Mesendoderm (in vitro differentiated cells): ENCODE measurements at regions not wholly inside any gene's neighbourhood (a gene's known extent, or its start where the extent isn't known, plus 50 kb on each side); places are given as distances from the start of the nearest gene placed in this dataset.

Experiments
- DNase-seq: peaks from one replicate; pipeline ENCODE4 v3.0.0; 2013
- H2AK5ac ChIP-seq: 2 replicates; pipeline ENCODE4 v1.6.1; 2013; ENCODE audit warnings: low read length, inconsistent platforms
- H2BK120ac ChIP-seq: 2 replicates; pipeline ENCODE4 v1.6.1; 2013; ENCODE audit warnings: low read depth, mild to moderate bottlenecking, low read length, moderate library complexity, mixed read lengths
- H2BK15ac ChIP-seq: replicated peaks from 2 replicates; pipeline ENCODE4 v1.6.1; 2013; ENCODE audit warnings: low read depth, mild to moderate bottlenecking, moderate library complexity
- H2BK5ac ChIP-seq: 2 replicates; pipeline ENCODE4 v1.6.1; 2013; ENCODE audit warnings: low read length, inconsistent platforms
- H3K18ac ChIP-seq: 2 replicates; pipeline ENCODE4 v1.6.1; 2013; ENCODE audit warnings: mild to moderate bottlenecking, low read length, mixed read lengths
- H3K23ac ChIP-seq: one replicate; pipeline ENCODE4 v1.6.1; 2013; ENCODE audit warnings: low read length
- H3K27ac ChIP-seq: 2 replicates; pipeline ENCODE4 v1.5.1; 2013; ENCODE audit warnings: low read depth, mild to moderate bottlenecking, inconsistent platforms, low read length, moderate library complexity
- H3K27me3 ChIP-seq: 2 replicates; pipeline ENCODE4 v1.6.1; 2013; ENCODE audit warnings: low read length, control low read depth, mild to moderate bottlenecking, inconsistent platforms; ENCODE audit not compliant: insufficient read depth, poor library complexity
- H3K36me3 ChIP-seq: 2 replicates; pipeline ENCODE4 v1.6.1; 2013; ENCODE audit warnings: low read length, inconsistent platforms; ENCODE audit not compliant: control insufficient read depth, insufficient read depth
- H3K4ac ChIP-seq: one replicate; pipeline ENCODE4 v1.6.1; 2013; ENCODE audit warnings: low read depth, mild to moderate bottlenecking, low read length, moderate library complexity
- H3K4me1 ChIP-seq: 2 replicates; pipeline ENCODE4 v1.6.1; 2013; ENCODE audit warnings: low read depth, low read length, inconsistent platforms; ENCODE audit not compliant: control insufficient read depth
- H3K4me2 ChIP-seq: 2 replicates; pipeline ENCODE4 v1.6.1; 2013; ENCODE audit warnings: low read length
- H3K4me3 ChIP-seq: 2 replicates; pipeline ENCODE4 v1.5.1; 2013; ENCODE audit warnings: mild to moderate bottlenecking, low read length
- H3K56ac ChIP-seq: one replicate; pipeline ENCODE4 v1.6.1; 2013; ENCODE audit warnings: low read length
- H3K79me1 ChIP-seq: 2 replicates; pipeline ENCODE4 v1.6.1; 2013; ENCODE audit warnings: low read length, inconsistent platforms
- H3K79me2 ChIP-seq: 2 replicates; pipeline ENCODE4 v1.6.1; 2013; ENCODE audit warnings: mild to moderate bottlenecking, low read length; ENCODE audit not compliant: control insufficient read depth, insufficient read depth
- H3K9ac ChIP-seq: 2 replicates; pipeline ENCODE4 v1.6.1; 2013; ENCODE audit warnings: low read length, inconsistent platforms
- H4K5ac ChIP-seq: one replicate; pipeline ENCODE4 v1.6.1; 2013; ENCODE audit warnings: low read length
- H4K8ac ChIP-seq: one replicate; pipeline ENCODE4 v1.6.1; 2013; ENCODE audit warnings: low read depth, mild to moderate bottlenecking, control low read depth, low read length, moderate library complexity
- WGBS: extraction: QIAGEN DNeasy Blood & Tissue Kit; methylation state at CpG from one replicate; pipeline ENCODE4 v1.1.7; 2013; ENCODE audit warnings: low lambda C conversion rate, missing lambda C conversion rate; ENCODE audit not compliant: insufficient coverage; ENCODE audit errors: extremely low coverage; 5-methylcytosine and 5-hydroxymethylcytosine counted together

DNA sequence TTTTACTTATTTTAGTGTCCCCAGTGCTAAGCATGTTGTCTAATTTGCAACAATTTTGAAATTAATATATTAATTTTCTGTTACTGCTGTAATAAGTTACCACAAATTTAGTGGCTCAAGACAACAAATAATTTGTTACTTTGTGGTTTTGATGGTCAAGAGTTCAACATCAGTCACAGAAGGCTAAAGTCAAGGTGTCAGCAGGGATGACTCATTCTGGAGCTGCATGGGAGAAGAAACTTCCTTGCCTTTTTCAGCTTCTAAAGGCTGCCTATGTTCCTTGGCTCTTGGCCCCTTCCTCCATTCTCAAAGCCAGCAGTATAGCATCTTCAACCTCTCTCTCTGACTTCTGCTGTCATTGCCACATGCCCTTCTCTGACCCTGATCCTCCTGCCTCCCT is 271.8 kb downstream of the HLX start:
- Histone ChIP-seq H2BK120ac (no peak overlapping the region), H4K8ac (no peak overlapping the region), H3K23ac (no peak overlapping the region), H3K4me3 (no peak overlapping the region), H3K27ac (no peak overlapping the region), H3K36me3 (no peaks in the 10 kb centered on the region), H2BK15ac (no peak overlapping the region), H3K27me3 (no peaks in the 10 kb centered on the region), H3K79me2 (no peaks in the 10 kb centered on the region), H4K5ac (no peak overlapping the region), H3K79me1 (no peaks in the 10 kb centered on the region), H2AK5ac (no peak overlapping the region), H3K4me2 (no peak overlapping the region), H3K18ac (no peak overlapping the region), H3K4me1 (peaks cover 3% of the 10 kb centered on the region), H3K4ac (no peak overlapping the region), H2BK5ac (no peak overlapping the region), H3K56ac (no peak overlapping the region), H3K9ac (no peak overlapping the region)
- DNase-seq: no peak

GRCh38 chr1:221154932-221155331 is 275.7 kb downstream of the HLX start:
- peak overlapping the region; percentile 56 for H3K56ac ChIP-seq
- no peaks in the 10 kb centered on the region for H3K27me3 ChIP-seq
- WGBS: no CpG with 5 or more reads among the region's 1 CpG
- H3K9ac ChIP-seq: no peak overlapping the region
- H3K27ac ChIP-seq: peak overlapping the region; percentile 65
- H3K4ac ChIP-seq: no peak overlapping the region
- no peaks in the 10 kb centered on the region for H3K79me2 ChIP-seq
- no peak overlapping the region for H3K4me2 ChIP-seq
- no peak overlapping the region for H3K18ac ChIP-seq
- no peak overlapping the region for H3K4me3 ChIP-seq
- peaks cover 3% of the 10 kb centered on the region for H3K4me1 ChIP-seq
- no peak overlapping the region for H3K23ac ChIP-seq
- DNase-seq: peak; percentile 35
- H2BK5ac ChIP-seq: peak overlapping the region; percentile 47
- no peak overlapping the region for H4K8ac ChIP-seq
- no peak overlapping the region for H2BK15ac ChIP-seq
- no peaks in the 10 kb centered on the region for H3K79me1 ChIP-seq
- H3K36me3 ChIP-seq: no peaks in the 10 kb centered on the region
- H2BK120ac ChIP-seq: no peak overlapping the region
- H2AK5ac ChIP-seq: no peak overlapping the region
- H4K5ac ChIP-seq: no peak overlapping the region

DNA sequence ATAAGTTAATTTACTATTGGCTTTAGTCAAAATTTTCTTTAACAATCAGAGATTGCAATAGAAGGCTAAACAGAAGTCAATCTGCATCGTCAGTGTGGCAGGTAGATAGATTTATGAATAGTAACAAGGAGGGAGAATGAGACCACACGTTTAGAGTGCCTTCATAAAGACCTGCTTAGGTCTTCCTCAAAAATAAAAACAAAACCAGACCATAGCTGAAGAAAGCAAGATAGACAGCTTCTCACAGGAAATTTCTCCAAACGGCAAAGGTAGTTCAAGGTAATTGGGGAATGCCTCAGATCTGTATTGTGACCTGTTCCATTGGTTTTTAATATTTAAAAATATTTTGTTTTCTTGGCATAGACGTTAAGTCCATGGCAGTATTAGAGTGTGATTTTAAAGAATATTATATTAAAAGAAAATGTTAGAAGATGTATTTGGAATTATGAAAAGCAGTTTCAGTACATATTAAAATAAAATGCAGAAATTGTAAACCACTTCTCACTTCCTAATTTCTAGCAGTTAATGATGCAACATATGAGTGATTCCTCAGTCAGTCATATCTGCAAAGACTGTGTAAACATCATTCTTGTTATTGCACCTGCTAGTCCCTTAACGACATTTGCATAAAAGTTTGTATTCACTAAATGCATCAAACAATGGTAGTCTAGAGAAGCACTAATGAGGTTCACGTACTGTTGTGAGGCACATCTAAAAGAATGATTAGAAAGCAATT is 278.0 kb downstream of the HLX start:
- Histone ChIP-seq H3K27me3 (no peaks in the 10 kb centered on the region), H3K18ac (no peak overlapping the region), H3K4me1 (peaks cover 3% of the 10 kb centered on the region), H3K9ac (no peak overlapping the region), H3K56ac (no peak overlapping the region), H3K4me3 (no peak overlapping the region), H3K4ac (no peak overlapping the region), H3K23ac (no peak overlapping the region), H4K8ac (no peak overlapping the region), H3K36me3 (no peaks in the 10 kb centered on the region), H4K5ac (no peak overlapping the region), H2AK5ac (no peak overlapping the region), H3K27ac (no peak overlapping the region), H2BK5ac (no peak overlapping the region), H3K79me1 (no peaks in the 10 kb centered on the region), H3K4me2 (no peak overlapping the region), H2BK120ac (no peak overlapping the region), H2BK15ac (no peak overlapping the region), H3K79me2 (no peaks in the 10 kb centered on the region)
- DNase-seq: no peak
- 100% methylated on average over 1 of the region's 6 CpGs for WGBS

GRCh38 chr1:221159608-221160007 is 280.4 kb downstream of the HLX start:
- no peak overlapping the region for H3K4me2 ChIP-seq
- no peaks in the 10 kb centered on the region for H3K36me3 ChIP-seq
- H3K79me2 ChIP-seq: no peaks in the 10 kb centered on the region
- no peak overlapping the region for H3K56ac ChIP-seq
- H3K4me1 ChIP-seq: peaks cover under 1% of the 10 kb centered on the region
- H2AK5ac ChIP-seq: no peak overlapping the region
- no peak overlapping the region for H2BK5ac ChIP-seq
- no peak overlapping the region for H2BK120ac ChIP-seq
- WGBS: no CpG with 5 or more reads among the region's 2 CpGs
- H4K5ac ChIP-seq: no peak overlapping the region
- H3K27me3 ChIP-seq: no peaks in the 10 kb centered on the region
- H3K18ac ChIP-seq: no peak overlapping the region
- no peak overlapping the region for H3K23ac ChIP-seq
- no peaks in the 10 kb centered on the region for H3K79me1 ChIP-seq
- no peak overlapping the region for H3K4me3 ChIP-seq
- no peak overlapping the region for H4K8ac ChIP-seq
- no peak overlapping the region for H3K9ac ChIP-seq
- no peak overlapping the region for H3K4ac ChIP-seq
- DNase-seq: no peak
- H3K27ac ChIP-seq: no peak overlapping the region
- H2BK15ac ChIP-seq: no peak overlapping the region

DNA sequence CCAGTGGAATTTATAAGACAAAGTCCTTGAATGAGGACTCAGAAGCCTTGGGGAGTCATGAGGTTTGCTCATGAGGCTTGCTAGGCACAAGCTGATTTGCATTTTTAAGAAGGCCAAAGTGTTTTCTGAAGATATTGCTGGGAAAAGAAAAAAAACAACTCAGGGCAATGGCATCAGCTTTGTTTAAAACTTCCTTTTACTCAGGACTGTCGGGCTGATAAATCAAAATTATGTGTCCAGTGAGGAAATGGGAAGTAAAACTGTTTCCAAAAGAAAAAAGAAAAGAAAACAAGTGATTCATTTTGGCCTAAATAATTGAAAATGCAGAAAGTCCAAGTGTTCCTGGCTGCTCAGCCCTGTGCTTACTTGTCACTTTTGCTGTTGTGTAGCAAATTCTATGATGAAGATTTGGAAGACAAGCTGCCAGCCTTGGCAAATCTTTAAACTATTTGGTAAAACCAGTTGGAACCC is 282.4 kb downstream of the HLX start:
- no peak overlapping the region for H3K23ac ChIP-seq
- no peak overlapping the region for H4K8ac ChIP-seq
- H3K79me2 ChIP-seq: no peaks in the 10 kb centered on the region
- H2BK5ac ChIP-seq: no peak overlapping the region
- H3K18ac ChIP-seq: peak overlapping the region; percentile 75
- no peak overlapping the region for H3K9ac ChIP-seq
- H3K36me3 ChIP-seq: no peaks in the 10 kb centered on the region
- H3K4me2 ChIP-seq: no peak overlapping the region
- no peak overlapping the region for H3K27ac ChIP-seq
- peak overlapping the region; percentile 27 for H2BK15ac ChIP-seq
- H3K4ac ChIP-seq: no peak overlapping the region
- no peak for DNase-seq
- WGBS: no CpG with 5 or more reads among the region's 1 CpG
- H2AK5ac ChIP-seq: no peak overlapping the region
- H4K5ac ChIP-seq: no peak overlapping the region
- H3K4me3 ChIP-seq: no peak overlapping the region
- no peak overlapping the region for H3K56ac ChIP-seq
- H3K4me1 ChIP-seq: no peaks in the 10 kb centered on the region
- no peak overlapping the region for H2BK120ac ChIP-seq
- H3K27me3 ChIP-seq: no peaks in the 10 kb centered on the region
- H3K79me1 ChIP-seq: no peaks in the 10 kb centered on the region

DNA sequence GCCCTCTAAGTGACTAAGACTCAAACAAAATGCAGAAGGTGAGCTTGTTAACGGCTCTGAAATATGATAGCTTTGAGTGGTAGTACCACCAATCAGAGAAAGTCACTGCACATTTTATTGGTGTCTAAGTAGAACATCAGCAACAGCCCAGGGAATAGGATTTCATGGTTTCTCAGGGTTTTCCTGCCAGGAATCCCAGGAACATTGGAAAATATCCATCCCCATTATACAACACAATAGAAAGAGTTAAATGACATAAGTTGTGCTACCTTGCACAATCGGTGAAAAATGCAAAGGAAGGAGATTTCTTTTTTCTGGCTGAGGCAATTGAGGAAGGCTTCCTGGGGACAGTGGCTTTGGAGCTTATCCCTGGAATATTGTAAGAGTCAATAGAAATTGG is 283.1 kb downstream of the HLX start:
- no peak overlapping the region for H2BK5ac ChIP-seq
- DNase-seq: no peak
- H2BK120ac ChIP-seq: no peak overlapping the region
- no peak overlapping the region for H4K8ac ChIP-seq
- H3K79me2 ChIP-seq: no peaks in the 10 kb centered on the region
- H2BK15ac ChIP-seq: no peak overlapping the region
- no peak overlapping the region for H3K18ac ChIP-seq
- no peaks in the 10 kb centered on the region for H3K4me1 ChIP-seq
- no peak overlapping the region for H3K27ac ChIP-seq
- WGBS: no CpG with 5 or more reads among the region's 2 CpGs
- no peak overlapping the region for H3K4me3 ChIP-seq
- no peak overlapping the region for H4K5ac ChIP-seq
- no peaks in the 10 kb centered on the region for H3K27me3 ChIP-seq
- no peak overlapping the region for H3K56ac ChIP-seq
- no peak overlapping the region for H2AK5ac ChIP-seq
- H3K36me3 ChIP-seq: no peaks in the 10 kb centered on the region
- no peak overlapping the region for H3K23ac ChIP-seq
- H3K9ac ChIP-seq: no peak overlapping the region
- H3K4me2 ChIP-seq: no peak overlapping the region
- no peak overlapping the region for H3K4ac ChIP-seq
- H3K79me1 ChIP-seq: no peaks in the 10 kb centered on the region
